ENCODE measurements at regions not wholly inside any gene's neighbourhood (a gene's known extent, or its start where the extent isn't known, plus 50 kb on each side); places are given as distances from the start of the nearest gene placed in this dataset.

DNA sequence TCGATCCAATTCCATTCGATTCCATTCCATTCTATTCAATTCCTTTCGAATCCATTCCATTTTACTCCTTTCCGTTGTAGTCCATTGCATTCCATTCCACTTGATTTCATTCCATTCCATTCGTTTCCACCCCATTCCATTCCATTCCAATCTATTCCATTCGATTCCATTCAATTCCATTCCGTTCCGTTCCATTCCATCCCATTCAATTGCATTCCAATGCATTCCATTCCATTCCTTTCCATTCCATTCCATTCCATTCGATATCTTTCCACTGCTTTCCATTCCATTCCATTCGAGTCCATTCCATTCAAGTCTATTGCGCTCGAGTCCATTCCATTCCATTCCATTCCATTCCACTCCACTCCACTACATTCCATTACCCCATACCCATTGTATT, 2568.7 kb upstream of the TPTE start:
- no peaks in the 10 kb centered on the region for H3K4me1 ChIP-seq (replicated peaks in 1 of 2; ENCODE audit: control insufficient read depth in 2 of 2, insufficient read depth in 2 of 2, low read length in 2 of 2)
- no peaks in the 10 kb centered on the region for H3K27me3 ChIP-seq (ENCODE audit: control insufficient read depth in 2 of 2, insufficient read depth in 2 of 2, low read length in 2 of 2)
- H2AFZ ChIP-seq (ENCODE audit: low read depth, low read length): no peak overlapping the region
- H3K9me3 ChIP-seq (replicated peaks; ENCODE audit: control insufficient read depth, insufficient read depth, low read depth, low read length): peaks cover 6% of the 10 kb centered on the region; the same call in 1 of the 2 replicates
- H3K27ac ChIP-seq (ENCODE audit: extremely low read depth, low read depth, low read length): no peak overlapping the region
- FAIRE-seq (no peak), DNase-seq (ENCODE audit: extremely low read depth in 1 of 4, low spot score in 3 of 4) (no peak), ATAC-seq (no peak)
- H3K36me3 ChIP-seq (ENCODE audit: control insufficient read depth, insufficient read depth, low read length): no peaks in the 10 kb centered on the region
- intact Hi-C loops (cut with micrococcal nuclease) (no loop called here), in situ Hi-C loops (cut with MboI) (no loop called here)
- H3K9me1 ChIP-seq (ENCODE audit: control insufficient read depth, insufficient read depth, low read length): no peaks in the 10 kb centered on the region
- no TSS peak for BruUV-seq (replicated peaks)
- no peak overlapping the region for H3K9ac ChIP-seq (ENCODE audit: insufficient read depth in 1 of 2, low read depth in 2 of 2, low read length in 2 of 2)
- no peak overlapping the region for H3K4me3 ChIP-seq
- POLR2A ChIA-PET: no interaction called here
- H4K20me1 ChIP-seq (replicated peaks; ENCODE audit: control insufficient read depth, insufficient read depth, low read length): no peaks in the 10 kb centered on the region
- no peak overlapping the region for H3K4me2 ChIP-seq (ENCODE audit: insufficient read depth, low read length)
- 1% methylated on average over 12 of the region's 12 CpGs for WGBS (ENCODE audit: insufficient coverage, low coverage, missing lambda C conversion rate)
- CTCF ChIA-PET (ENCODE audit: low intra/inter-chr PET ratio): no interaction called here
- no peaks in the 10 kb centered on the region for H3K79me2 ChIP-seq (ENCODE audit: control insufficient read depth, insufficient read depth, low read length)
- no peak for TF ChIP-seq ETS1 (conservative IDR thresholded peaks at IDR 0.05; ENCODE audit: control insufficient read depth, low read depth, low read length)
- no peak for TF ChIP-seq FOXP4 (CRISPR knock-in tag; IDR thresholded peaks at IDR 0.05; ENCODE audit: borderline replicate concordance)
- TF ChIP-seq PTTG1 (tag; IDR thresholded peaks at IDR 0.05; ENCODE audit: low read depth): no peak
- TF ChIP-seq ETV6 (IDR thresholded peaks at IDR 0.05; ENCODE audit: borderline replicate concordance in 1 of 2, low read depth in 2 of 2, low read length in 1 of 2): no peak
- no peak for TF ChIP-seq ETV6 (CRISPR knock-in tag; IDR thresholded peaks at IDR 0.05; ENCODE audit: borderline replicate concordance)
- no peak for TF ChIP-seq JUN (IDR thresholded peaks at IDR 0.05; ENCODE audit: borderline replicate concordance, low read depth, low read length)
- no peak for TF ChIP-seq JUN (CRISPR knock-in tag; IDR thresholded peaks at IDR 0.05; ENCODE audit: borderline replicate concordance)
- TF ChIP-seq, protein P1, sequence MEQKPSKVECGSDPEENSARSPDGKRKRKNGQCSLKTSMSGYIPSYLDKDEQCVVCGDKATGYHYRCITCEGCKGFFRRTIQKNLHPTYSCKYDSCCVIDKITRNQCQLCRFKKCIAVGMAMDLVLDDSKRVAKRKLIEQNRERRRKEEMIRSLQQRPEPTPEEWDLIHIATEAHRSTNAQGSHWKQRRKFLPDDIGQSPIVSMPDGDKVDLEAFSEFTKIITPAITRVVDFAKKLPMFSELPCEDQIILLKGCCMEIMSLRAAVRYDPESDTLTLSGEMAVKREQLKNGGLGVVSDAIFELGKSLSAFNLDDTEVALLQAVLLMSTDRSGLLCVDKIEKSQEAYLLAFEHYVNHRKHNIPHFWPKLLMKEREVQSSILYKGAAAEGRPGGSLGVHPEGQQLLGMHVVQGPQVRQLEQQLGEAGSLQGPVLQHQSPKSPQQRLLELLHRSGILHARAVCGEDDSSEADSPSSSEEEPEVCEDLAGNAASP (IDR thresholded peaks at IDR 0.05): no peak
- TF ChIP-seq SMARCC2 (IDR thresholded peaks at IDR 0.05; ENCODE audit: low read depth): no peak
- no peak for TF ChIP-seq PTRF (tag; IDR thresholded peaks at IDR 0.05)
- TF ChIP-seq ZNF140 (CRISPR knock-in tag; IDR thresholded peaks at IDR 0.05): no peak
- TF ChIP-seq ZNF696 (CRISPR knock-in tag; conservative IDR thresholded peaks at IDR 0.05): no peak
- no peak for TF ChIP-seq PURB (CRISPR knock-in tag; IDR thresholded peaks at IDR 0.05; ENCODE audit: low read depth)
- no peak for TF ChIP-seq ZNF263 (CRISPR knock-in tag; IDR thresholded peaks at IDR 0.05; ENCODE audit: borderline replicate concordance)
- TF ChIP-seq KLF16 (IDR thresholded peaks at IDR 0.05): no peak
